SU-DHL-6 (cell line): ENCODE measurements at regions not wholly inside any gene's neighbourhood (a gene's known extent, or its start where the extent isn't known, plus 50 kb on each side); places are given as distances from the start of the nearest gene placed in this dataset.

ENCODE experiments used
- H2AFZ ChIP-seq: fragments of 200-600 bp; sonication (generic); 2 replicates; pipeline ENCODE4 v1.6.1; 2014; ENCODE audit warnings: low read depth, mild to moderate bottlenecking, moderate library complexity, mixed read lengths, antibody characterized with exemption, low read length; ENCODE audit not compliant: severe bottlenecking
- H3F3A ChIP-seq: fragments of 200-600 bp; shearing (Covaris generic); 2 replicates; pipeline ENCODE4 v1.6.0; 2016; ENCODE audit warnings: antibody characterized with exemption, mild to moderate bottlenecking; ENCODE audit not compliant: insufficient read depth
- H3K27ac ChIP-seq: fragments of 200-600 bp; sonication (generic); 2 replicates; pipeline ENCODE4 v1.5.1; 2016; ENCODE audit warnings: low read depth, mild to moderate bottlenecking, low read length, moderate library complexity, mixed read lengths
- H3K27me3 ChIP-seq: fragments of 200-600 bp; sonication (generic), shearing (Covaris generic); 2 replicates; pipeline ENCODE4 v1.6.0; 2014; ENCODE audit warnings: mild to moderate bottlenecking, low read length
- H3K36me3 ChIP-seq: fragments of 200-600 bp; sonication (generic); 2 replicates; pipeline ENCODE4 v1.6.1; 2014; ENCODE audit warnings: mild to moderate bottlenecking, low read length, mixed read lengths
- H3K4me2 ChIP-seq: fragments of 300-600, 200-600 bp; shearing (Covaris generic), sonication (generic); 2 replicates; pipeline ENCODE4 v1.6.0; 2014; ENCODE audit warnings: low read length, low read depth, mild to moderate bottlenecking; ENCODE audit not compliant: poor library complexity, severe bottlenecking
- H3K4me3 ChIP-seq: fragments of 200-600 bp; sonication (generic); 2 replicates; pipeline ENCODE4 v1.5.1; 2014; ENCODE audit warnings: antibody characterized with exemption, low read length, mild to moderate bottlenecking, mixed read lengths; ENCODE audit not compliant: insufficient read depth, poor library complexity, severe bottlenecking
- H3K79me2 ChIP-seq: fragments of 200-600 bp; sonication (generic); 2 replicates; pipeline ENCODE4 v1.6.1; 2014; ENCODE audit warnings: mild to moderate bottlenecking, low read length, moderate library complexity; ENCODE audit not compliant: insufficient read depth
- H3K9ac ChIP-seq: fragments of 200-600 bp; sonication (generic); 2 replicates; pipeline ENCODE4 v1.7.0; 2014; ENCODE audit warnings: mild to moderate bottlenecking, low read length
- H3K9me2 ChIP-seq: fragments of 200-600 bp; sonication (generic); replicated peaks from 2 replicates; pipeline ENCODE4 v1.6.1; 2014; ENCODE audit warnings: low read length; ENCODE audit not compliant: insufficient read depth
- H3K9me3 ChIP-seq: fragments of 200-600 bp; sonication (generic); 2 replicates; pipeline ENCODE4 v1.6.1; 2014; ENCODE audit warnings: low read length, mixed read lengths; ENCODE audit not compliant: insufficient read depth
- H4K20me1 ChIP-seq: fragments of 200-600 bp; sonication (generic); 2 replicates; pipeline ENCODE4 v1.6.1; 2014; ENCODE audit warnings: low read depth, mild to moderate bottlenecking, antibody characterized with exemption, low read length, moderate library complexity, mixed read lengths
- CTCF ChIP-seq: fragments of 200-600 bp; sonication (generic); IDR thresholded peaks from one replicate; pipeline ENCODE4 v1.5.1; 2017; ENCODE audit warnings: antibody characterized with exemption, mild to moderate bottlenecking, low read length, moderate library complexity; ENCODE audit not compliant: insufficient read depth, poor library complexity, severe bottlenecking
- EZH2phosphoT487 ChIP-seq: fragments of 200-600 bp; sonication (generic), shearing (Covaris generic); conservative IDR thresholded peaks from 2 replicates; pipeline ENCODE4 v1.6.1; 2018; ENCODE audit warnings: mild to moderate bottlenecking, antibody characterized with exemption, low read length, moderate library complexity, mixed read lengths

- no peaks in the 10 kb centered on the region for H3K9me2 ChIP-seq
- no peaks in the 10 kb centered on the region for H3F3A ChIP-seq
- H3K4me3 ChIP-seq: no peak overlapping the region
- H3K27me3 ChIP-seq: no peaks in the 10 kb centered on the region
- no peak overlapping the region for H2AFZ ChIP-seq
- H4K20me1 ChIP-seq: no peaks in the 10 kb centered on the region
- H3K9ac ChIP-seq: no peak overlapping the region
- no peaks in the 10 kb centered on the region for H3K9me3 ChIP-seq
- H3K27ac ChIP-seq: no peak overlapping the region
- H3K4me2 ChIP-seq: no peak overlapping the region
- no peak for TF ChIP-seq CTCF
- TF ChIP-seq EZH2phosphoT487: no peak
- H3K36me3 ChIP-seq: no peaks in the 10 kb centered on the region
- no peaks in the 10 kb centered on the region for H3K79me2 ChIP-seq
These were observed 312.7 kb downstream of the GABRB3 start for GRCh38 chr15:26460165-26460564.

- H4K20me1 ChIP-seq: no peaks in the 10 kb centered on the region
- H3K4me3 ChIP-seq: no peak overlapping the region
- no peaks in the 10 kb centered on the region for H3F3A ChIP-seq
- H3K36me3 ChIP-seq: no peaks in the 10 kb centered on the region
- no peak overlapping the region for H3K4me2 ChIP-seq
- no peaks in the 10 kb centered on the region for H3K27me3 ChIP-seq
- H3K27ac ChIP-seq: no peak overlapping the region
- TF ChIP-seq CTCF (no peak), EZH2phosphoT487 (no peak)
- H3K79me2 ChIP-seq: no peaks in the 10 kb centered on the region
- H3K9ac ChIP-seq: no peak overlapping the region
- H2AFZ ChIP-seq: no peak overlapping the region
- no peaks in the 10 kb centered on the region for H3K9me2 ChIP-seq
- H3K9me3 ChIP-seq: no peaks in the 10 kb centered on the region
These were observed 317.0 kb downstream of the GABRB3 start for GRCh38 chr15:26455828-26456227.

GRCh38 chr15:26453914-26454313 is 319.0 kb downstream of the GABRB3 start:
- H3K9me2 ChIP-seq: no peaks in the 10 kb centered on the region
- no peaks in the 10 kb centered on the region for H3K36me3 ChIP-seq
- H3K9me3 ChIP-seq: no peaks in the 10 kb centered on the region
- no peaks in the 10 kb centered on the region for H3F3A ChIP-seq
- TF ChIP-seq EZH2phosphoT487 (no peak), CTCF (no peak)
- H3K4me3 ChIP-seq: no peak overlapping the region
- H3K9ac ChIP-seq: no peak overlapping the region
- no peak overlapping the region for H3K27ac ChIP-seq
- no peaks in the 10 kb centered on the region for H4K20me1 ChIP-seq
- H2AFZ ChIP-seq: no peak overlapping the region
- H3K4me2 ChIP-seq: no peak overlapping the region
- no peaks in the 10 kb centered on the region for H3K79me2 ChIP-seq
- H3K27me3 ChIP-seq: no peaks in the 10 kb centered on the region

- no peak overlapping the region for H3K9ac ChIP-seq
- no peaks in the 10 kb centered on the region for H3K9me2 ChIP-seq
- H2AFZ ChIP-seq: no peak overlapping the region
- no peak overlapping the region for H3K4me3 ChIP-seq
- H3K27me3 ChIP-seq: no peaks in the 10 kb centered on the region
- no peaks in the 10 kb centered on the region for H3K36me3 ChIP-seq
- no peaks in the 10 kb centered on the region for H3F3A ChIP-seq
- TF ChIP-seq CTCF: no peak
- no peaks in the 10 kb centered on the region for H4K20me1 ChIP-seq
- H3K79me2 ChIP-seq: no peaks in the 10 kb centered on the region
- H3K27ac ChIP-seq: no peak overlapping the region
- H3K4me2 ChIP-seq: no peak overlapping the region
- H3K9me3 ChIP-seq: no peaks in the 10 kb centered on the region
These were observed 320.9 kb downstream of the GABRB3 start for GRCh38 chr15:26451995-26452394.
